ENCODE measurements at regions not wholly inside any gene's neighbourhood (a gene's known extent, or its start where the extent isn't known, plus 50 kb on each side); places are given as distances from the start of the nearest gene placed in this dataset.

DNA sequence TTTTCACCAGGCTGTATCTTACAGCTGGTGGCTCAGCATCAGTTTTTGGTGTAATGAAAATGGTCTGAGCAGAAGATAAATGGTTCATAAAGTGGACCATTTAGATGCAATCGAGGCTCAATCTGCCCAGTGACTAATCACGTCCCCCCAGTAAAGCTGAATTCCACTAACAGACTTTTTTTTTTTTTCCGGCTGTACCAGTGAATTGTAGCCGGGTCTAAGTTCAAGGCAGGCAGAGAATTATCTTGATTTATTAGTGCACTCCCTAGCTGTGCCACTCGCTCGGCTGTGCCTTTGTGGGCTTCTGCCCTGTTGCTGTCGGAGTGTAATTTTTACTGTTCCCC, 215.1 kb upstream of the POU3F3 start:
- ChIA-PET CTCF (no interaction called here), POLR2A (ENCODE audit: low non-redundant PET) (no interaction called here)
- no peak overlapping the region for H3K27ac ChIP-seq
- DNase-seq (ENCODE audit: low spot score), result no peak
- TF ChIP-seq, protein P1, sequence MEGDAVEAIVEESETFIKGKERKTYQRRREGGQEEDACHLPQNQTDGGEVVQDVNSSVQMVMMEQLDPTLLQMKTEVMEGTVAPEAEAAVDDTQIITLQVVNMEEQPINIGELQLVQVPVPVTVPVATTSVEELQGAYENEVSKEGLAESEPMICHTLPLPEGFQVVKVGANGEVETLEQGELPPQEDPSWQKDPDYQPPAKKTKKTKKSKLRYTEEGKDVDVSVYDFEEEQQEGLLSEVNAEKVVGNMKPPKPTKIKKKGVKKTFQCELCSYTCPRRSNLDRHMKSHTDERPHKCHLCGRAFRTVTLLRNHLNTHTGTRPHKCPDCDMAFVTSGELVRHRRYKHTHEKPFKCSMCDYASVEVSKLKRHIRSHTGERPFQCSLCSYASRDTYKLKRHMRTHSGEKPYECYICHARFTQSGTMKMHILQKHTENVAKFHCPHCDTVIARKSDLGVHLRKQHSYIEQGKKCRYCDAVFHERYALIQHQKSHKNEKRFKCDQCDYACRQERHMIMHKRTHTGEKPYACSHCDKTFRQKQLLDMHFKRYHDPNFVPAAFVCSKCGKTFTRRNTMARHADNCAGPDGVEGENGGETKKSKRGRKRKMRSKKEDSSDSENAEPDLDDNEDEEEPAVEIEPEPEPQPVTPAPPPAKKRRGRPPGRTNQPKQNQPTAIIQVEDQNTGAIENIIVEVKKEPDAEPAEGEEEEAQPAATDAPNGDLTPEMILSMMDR (conservative IDR thresholded peaks at IDR 0.05; ENCODE audit: low read depth), result no peak

DNA sequence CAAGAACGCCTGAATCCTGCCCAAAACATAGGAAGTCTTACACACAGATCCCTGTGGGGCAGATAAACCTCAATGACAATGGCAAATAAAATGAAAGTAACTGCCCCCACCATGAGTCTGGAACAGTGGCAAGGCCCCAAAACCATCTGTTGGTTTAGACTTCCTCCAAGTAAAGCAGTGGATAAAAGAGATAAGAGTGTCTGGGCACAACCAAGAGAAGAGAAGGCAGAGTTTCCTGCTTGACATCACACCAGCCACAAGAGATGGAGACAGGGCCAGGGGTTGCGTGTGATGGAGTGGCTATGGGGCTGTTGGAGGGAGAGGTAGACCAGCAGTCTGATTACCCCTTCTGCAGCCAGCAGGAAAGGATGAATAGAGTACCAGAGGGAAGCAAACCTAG, 212.1 kb upstream of the POU3F3 start:
- DNase-seq (ENCODE audit: low spot score), result no peak
- TF ChIP-seq, protein P1 (conservative IDR thresholded peaks at IDR 0.05; ENCODE audit: low read depth), result no peak
- CTCF ChIA-PET, result no interaction called here
- no peak overlapping the region for H3K27ac ChIP-seq
- POLR2A ChIA-PET (ENCODE audit: low non-redundant PET), result no interaction called here

DNA sequence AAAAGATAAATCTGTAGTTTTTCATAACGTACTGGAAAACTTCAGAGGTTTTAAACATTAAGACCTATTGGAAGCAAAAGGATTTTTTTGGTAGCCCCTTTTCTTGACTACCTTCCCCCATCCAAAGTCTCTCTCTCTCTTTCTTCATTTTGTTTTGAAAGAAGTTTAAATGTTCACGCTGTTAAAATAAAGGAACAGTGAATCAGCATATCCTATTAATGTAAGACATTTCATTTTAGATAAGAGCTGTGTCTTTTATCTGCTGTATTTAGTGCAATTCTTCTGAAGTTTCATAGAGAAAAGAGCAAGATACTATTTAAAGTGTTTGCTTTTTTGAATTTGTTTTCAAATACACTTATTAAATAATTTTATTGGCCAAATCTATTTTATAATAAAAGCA, 205.5 kb upstream of the POU3F3 start:
- TF ChIP-seq, protein P1 (conservative IDR thresholded peaks at IDR 0.05; ENCODE audit: low read depth), result no peak
- ChIA-PET POLR2A (ENCODE audit: low non-redundant PET) (no interaction called here), CTCF (interaction anchor here (1.1 to 1.2 kb wide), 2 partner anchors 16 to 201 kb away, joined by 3 to 5 read pairs; no protein-coding TSS in a partner anchor)
- H3K27ac ChIP-seq, result no peak overlapping the region
- no peak for DNase-seq (ENCODE audit: low spot score)

GRCh38 chr2:104649866-104650265, 204.0 kb upstream of the POU3F3 start:
- no peak for DNase-seq (ENCODE audit: low spot score)
- CTCF ChIA-PET, result no interaction called here
- POLR2A ChIA-PET (ENCODE audit: low non-redundant PET), result no interaction called here
- TF ChIP-seq, protein P1 (conservative IDR thresholded peaks at IDR 0.05; ENCODE audit: low read depth), result no peak
- H3K27ac ChIP-seq, result no peak overlapping the region

DNA sequence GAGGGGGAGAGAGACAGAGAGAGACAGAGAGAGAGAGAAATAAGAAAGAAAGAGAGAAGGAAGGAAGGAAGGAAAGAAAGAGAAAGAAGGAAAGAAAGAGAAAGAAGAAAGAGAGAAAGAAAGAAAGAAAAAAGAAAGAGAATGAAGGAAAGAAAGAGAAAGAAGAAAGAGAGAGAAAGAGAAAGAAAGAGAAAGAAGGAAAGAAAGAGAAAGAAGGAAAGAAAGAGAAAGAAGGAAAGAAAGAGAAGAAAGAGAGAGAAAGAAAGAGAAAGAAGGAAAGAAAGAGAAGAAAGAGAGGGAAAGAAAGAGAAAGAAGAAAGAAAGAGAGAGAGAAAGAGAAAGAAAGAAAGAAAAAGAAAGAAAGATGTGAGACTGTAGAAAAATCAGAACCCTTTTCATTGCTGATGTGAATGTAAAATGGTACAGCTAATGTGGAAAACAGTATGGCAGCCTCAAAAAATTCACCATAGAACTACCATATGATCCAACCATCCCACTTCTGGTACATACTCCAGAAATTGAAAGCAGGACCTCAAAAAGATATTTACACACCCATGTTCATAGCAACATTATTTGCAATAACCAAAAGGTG, 203.4 kb upstream of the POU3F3 start:
- TF ChIP-seq, protein P1 (conservative IDR thresholded peaks at IDR 0.05; ENCODE audit: low read depth), result no peak
- no peak for DNase-seq (ENCODE audit: low spot score)
- no peak overlapping the region for H3K27ac ChIP-seq
- POLR2A ChIA-PET (ENCODE audit: low non-redundant PET), result no interaction called here
- CTCF ChIA-PET, result interaction anchor here (0.6 kb wide), 1 partner anchor 31 kb away, joined by 5 read pairs; no protein-coding TSS in a partner anchor

DNA sequence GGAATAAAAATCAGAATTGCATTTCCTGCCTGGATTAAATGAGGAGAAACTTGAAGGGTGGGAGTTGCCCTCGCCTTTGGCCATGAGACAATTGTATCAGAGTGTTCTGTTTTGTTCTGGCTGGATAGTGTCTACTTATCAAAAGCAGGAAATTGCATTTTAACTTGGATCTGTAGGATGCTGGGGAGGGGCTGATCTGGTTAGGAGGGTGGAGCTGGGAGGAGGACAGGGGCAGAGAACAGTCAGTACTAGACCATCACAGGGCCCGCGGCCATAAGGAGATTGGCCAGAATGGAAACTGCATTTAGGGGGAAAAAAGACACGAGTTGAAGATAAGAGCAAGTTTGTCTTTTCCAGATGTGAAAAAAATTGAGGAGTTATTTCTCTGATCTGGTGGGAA, 199.1 kb upstream of the POU3F3 start:
- TF ChIP-seq, protein P1 (conservative IDR thresholded peaks at IDR 0.05; ENCODE audit: low read depth), result no peak
- ChIA-PET CTCF (no interaction called here), POLR2A (ENCODE audit: low non-redundant PET) (no interaction called here)

More for the DNA sequence above, 199.1 kb upstream of the POU3F3 start:
- no peak overlapping the region for H3K27ac ChIP-seq
- no peak for DNase-seq (ENCODE audit: low spot score)

Measured in RWPE1 (cell line).